ENCODE measurements at regions not wholly inside any gene's neighbourhood (a gene's known extent, or its start where the extent isn't known, plus 50 kb on each side); places are given as distances from the start of the nearest gene placed in this dataset.

- TF ChIP-seq CTCF (IDR thresholded peaks at IDR 0.05; ENCODE audit: insufficient read depth, missing control alignments), result no peak
- no peak for FAIRE-seq
- no peak for DNase-seq (ENCODE audit: insufficient read length, low spot score)
These were observed 942.2 kb downstream of the REEP3 start for GRCh38 chr10:64463406-64463805.

- FAIRE-seq, result no peak
- TF ChIP-seq CTCF (IDR thresholded peaks at IDR 0.05; ENCODE audit: insufficient read depth, missing control alignments), result no peak
- no peak for DNase-seq (ENCODE audit: insufficient read length, low spot score)
These were observed 944.5 kb downstream of the REEP3 start for GRCh38 chr10:64465653-64466052.

GRCh38 chr10:64468219-64468618 lies 947.0 kb downstream of the REEP3 start:
- FAIRE-seq (no peak), DNase-seq (ENCODE audit: insufficient read length, low spot score) (no peak)
- no peak for TF ChIP-seq CTCF (IDR thresholded peaks at IDR 0.05; ENCODE audit: insufficient read depth, missing control alignments)

- no peak for TF ChIP-seq CTCF (IDR thresholded peaks at IDR 0.05; ENCODE audit: insufficient read depth, missing control alignments)
- no peak for FAIRE-seq
- DNase-seq (ENCODE audit: insufficient read length, low spot score), result no peak
These were observed 955.3 kb downstream of the REEP3 start for GRCh38 chr10:64476506-64476905.

- DNase-seq (ENCODE audit: insufficient read length, low spot score), result no peak
- TF ChIP-seq CTCF (IDR thresholded peaks at IDR 0.05; ENCODE audit: insufficient read depth, missing control alignments), result no peak
- no peak for FAIRE-seq
These were observed 956.6 kb downstream of the REEP3 start for GRCh38 chr10:64477791-64478190.

- FAIRE-seq (no peak), DNase-seq (ENCODE audit: insufficient read length, low spot score) (no peak)
- TF ChIP-seq CTCF (IDR thresholded peaks at IDR 0.05; ENCODE audit: insufficient read depth, missing control alignments), result no peak
These were observed 963.7 kb downstream of the REEP3 start for GRCh38 chr10:64484811-64485330.

GRCh38 chr10:64486149-64486548 lies 964.9 kb downstream of the REEP3 start:
- TF ChIP-seq CTCF (IDR thresholded peaks at IDR 0.05; ENCODE audit: insufficient read depth, missing control alignments), result no peak
- DNase-seq (ENCODE audit: insufficient read length, low spot score) (no peak), FAIRE-seq (no peak)

Data from D721Med (cell line).